Ishikawa (cell line): ENCODE measurements at regions not wholly inside any gene's neighbourhood (a gene's known extent, or its start where the extent isn't known, plus 50 kb on each side); places are given as distances from the start of the nearest gene placed in this dataset.

Experiments used
- CEBPB ChIP-seq: IDR thresholded peaks from 2 replicates; pipeline ENCODE4 v1.6.1; 2012
- CREB1 ChIP-seq: IDR thresholded peaks from 2 replicates; pipeline ENCODE4 v1.6.1; 2012; ENCODE audit warnings: low read depth
- EGR1 ChIP-seq: IDR thresholded peaks from 2 replicates; pipeline ENCODE4 v1.6.1; 2012
- EP300 ChIP-seq: IDR thresholded peaks from 2 replicates; pipeline ENCODE4 v1.6.1; 2012; ENCODE audit warnings: borderline replicate concordance
- FOXM1 ChIP-seq: IDR thresholded peaks from 2 replicates; pipeline ENCODE4 v1.6.1; 2012; ENCODE audit warnings: low read depth, borderline replicate concordance
- NFIC ChIP-seq: IDR thresholded peaks from 2 replicates; pipeline ENCODE4 v1.6.1; 2012
- RAD21 ChIP-seq: IDR thresholded peaks from 2 replicates; pipeline ENCODE4 v1.6.1; 2012; ENCODE audit warnings: low read depth
- REST ChIP-seq: IDR thresholded peaks from 2 replicates; pipeline ENCODE4 v1.6.1; 2012; ENCODE audit warnings: low read depth, mild to moderate bottlenecking
- TAF1 ChIP-seq: IDR thresholded peaks from 2 replicates; pipeline ENCODE4 v1.6.1; 2012; ENCODE audit warnings: low read depth, mild to moderate bottlenecking
- TCF12 ChIP-seq: IDR thresholded peaks from 2 replicates; pipeline ENCODE4 v1.6.1; 2012; ENCODE audit warnings: low read depth
- TEAD4 ChIP-seq: IDR thresholded peaks from 2 replicates; pipeline ENCODE4 v1.6.1; 2012
- YY1 ChIP-seq: IDR thresholded peaks from 2 replicates; pipeline ENCODE4 v1.6.1; 2012; ENCODE audit warnings: low read depth
- ZBTB7A ChIP-seq: IDR thresholded peaks from 2 replicates; pipeline ENCODE4 v1.6.1; 2012; ENCODE audit warnings: low read depth
- TF ChIP-seq, protein P1 (sequence below): IDR thresholded peaks from 2 replicates; pipeline ENCODE4 v1.6.1; 2012
- TF ChIP-seq, protein P2 (sequence below): IDR thresholded peaks from 2 replicates; pipeline ENCODE4 v1.6.1; 2012

DNA sequence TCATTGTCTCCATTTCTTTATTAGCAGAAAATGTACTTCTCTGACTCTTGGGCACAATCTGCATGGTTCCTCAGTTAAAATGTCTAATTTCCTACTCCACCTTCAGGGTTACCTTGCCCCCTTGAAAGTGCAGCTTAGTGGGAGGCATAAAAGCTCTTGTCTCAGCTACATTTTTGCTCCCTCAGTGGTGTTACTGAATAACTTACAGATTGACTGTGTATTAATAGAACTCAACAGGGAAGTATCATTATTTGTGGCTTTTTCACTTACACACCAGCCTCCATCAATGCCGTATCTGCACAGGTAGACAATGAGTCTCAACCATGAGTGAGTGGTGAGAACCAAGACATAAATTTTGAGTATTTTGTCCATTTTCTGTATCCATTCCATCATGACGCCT lies 456.2 kb upstream of the MIR17HG start:
- TF ChIP-seq RAD21 (no peak), FOXM1 (no peak), REST (no peak), NFIC (no peak), EGR1 (no peak), YY1 (no peak), ZBTB7A (no peak), CREB1 (no peak), TEAD4 (no peak), CEBPB (no peak), TAF1 (no peak), TCF12 (no peak), EP300 (no peak)
- TF ChIP-seq, protein P1, sequence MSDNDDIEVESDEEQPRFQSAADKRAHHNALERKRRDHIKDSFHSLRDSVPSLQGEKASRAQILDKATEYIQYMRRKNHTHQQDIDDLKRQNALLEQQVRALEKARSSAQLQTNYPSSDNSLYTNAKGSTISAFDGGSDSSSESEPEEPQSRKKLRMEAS, result no peak
- TF ChIP-seq, protein P2, sequence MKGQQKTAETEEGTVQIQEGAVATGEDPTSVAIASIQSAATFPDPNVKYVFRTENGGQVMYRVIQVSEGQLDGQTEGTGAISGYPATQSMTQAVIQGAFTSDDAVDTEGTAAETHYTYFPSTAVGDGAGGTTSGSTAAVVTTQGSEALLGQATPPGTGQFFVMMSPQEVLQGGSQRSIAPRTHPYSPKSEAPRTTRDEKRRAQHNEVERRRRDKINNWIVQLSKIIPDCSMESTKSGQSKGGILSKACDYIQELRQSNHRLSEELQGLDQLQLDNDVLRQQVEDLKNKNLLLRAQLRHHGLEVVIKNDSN, result no peak

DNA sequence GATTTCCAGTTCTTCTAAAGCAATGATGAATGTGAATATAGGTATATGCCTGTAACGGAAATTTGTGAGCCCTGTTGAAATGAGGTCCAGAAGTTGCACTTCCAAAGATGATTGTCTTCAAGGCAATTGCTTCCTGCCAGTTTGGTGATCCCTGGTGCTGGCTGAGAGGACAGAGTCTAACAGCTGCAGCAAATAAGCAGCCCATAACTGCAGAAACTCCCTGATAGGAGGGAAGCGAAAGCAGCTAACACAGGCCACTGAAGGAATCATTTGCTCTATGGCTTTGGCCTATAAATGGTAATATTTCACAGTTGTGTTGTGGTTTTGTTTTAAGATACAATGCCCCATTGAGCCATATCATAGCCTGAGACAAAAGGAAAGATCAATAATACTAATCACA lies 451.5 kb upstream of the MIR17HG start:
- TF ChIP-seq, protein P1, result no peak
- TF ChIP-seq CEBPB, result no peak
- TF ChIP-seq, protein P2, result no peak
- TF ChIP-seq EP300, result no peak
- no peak for TF ChIP-seq NFIC
- TF ChIP-seq CREB1, result no peak
- TF ChIP-seq EGR1, result no peak
- TF ChIP-seq TAF1, result no peak

GRCh38 chr13:90898811-90899210 lies 448.7 kb upstream of the MIR17HG start:
- TF ChIP-seq RAD21 (no peak), TEAD4 (no peak), FOXM1 (no peak), ZBTB7A (no peak), TCF12 (no peak), CREB1 (no peak), TAF1 (no peak), EGR1 (no peak), EP300 (no peak), YY1 (no peak), CEBPB (no peak), REST (no peak), NFIC (no peak)
- TF ChIP-seq, protein P2, result no peak
- TF ChIP-seq, protein P1, result no peak

DNA sequence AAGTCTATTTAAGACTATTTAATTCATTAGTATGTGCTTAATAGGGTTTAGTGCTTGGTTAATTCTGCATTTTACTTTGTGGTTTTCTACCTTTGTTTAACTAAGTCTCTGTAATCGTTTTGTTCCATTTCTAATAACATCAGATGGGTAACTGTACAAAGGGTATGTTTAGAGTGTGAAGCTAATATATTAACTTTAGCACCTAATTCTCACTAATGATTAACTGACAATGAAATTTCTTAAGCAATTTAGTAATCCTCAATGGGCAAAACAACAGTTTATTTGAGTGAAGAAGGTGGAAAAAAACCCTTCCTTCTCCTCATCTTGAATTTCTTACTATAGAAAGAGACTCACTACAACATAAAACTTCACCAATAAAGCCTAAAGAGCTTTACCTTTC lies 448.1 kb upstream of the MIR17HG start:
- no peak for TF ChIP-seq TEAD4
- no peak for TF ChIP-seq ZBTB7A
- no peak for TF ChIP-seq CEBPB
- TF ChIP-seq TAF1, result no peak
- TF ChIP-seq EGR1, result no peak
- TF ChIP-seq NFIC, result no peak
- no peak for TF ChIP-seq CREB1
- TF ChIP-seq EP300, result no peak
- no peak for TF ChIP-seq RAD21
- no peak for TF ChIP-seq TCF12
- TF ChIP-seq, protein P2, result no peak
- TF ChIP-seq, protein P1, result no peak
- no peak for TF ChIP-seq REST
- no peak for TF ChIP-seq FOXM1
- TF ChIP-seq YY1, result no peak
